ENCODE measurements at regions not wholly inside any gene's neighbourhood (a gene's known extent, or its start where the extent isn't known, plus 50 kb on each side); places are given as distances from the start of the nearest gene placed in this dataset.

DNA sequence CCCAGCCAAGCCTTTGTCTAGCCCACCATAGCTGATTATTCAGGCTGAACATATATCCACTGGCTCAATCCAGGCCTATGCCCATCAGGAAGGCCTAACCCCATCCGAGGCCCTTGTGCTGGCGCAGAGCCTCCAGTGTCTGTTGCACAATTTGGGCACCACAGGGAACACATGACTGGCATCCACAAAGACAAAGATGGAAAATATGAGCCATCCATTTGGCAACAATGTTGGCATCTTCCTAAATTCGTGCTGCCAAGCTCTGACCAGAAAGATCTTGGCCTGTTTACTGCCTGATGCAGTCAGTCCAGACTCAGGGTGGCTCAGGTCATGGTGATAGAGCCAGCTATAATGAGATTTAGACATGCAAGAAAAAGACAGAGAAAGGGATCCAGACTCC, 233.8 kb downstream of the PIK3R1 start:
- no peak overlapping the region for H3K4me3 ChIP-seq
- H3K9me3 ChIP-seq (ENCODE audit: low read depth, low read length) = no peaks in the 10 kb centered on the region
- no peaks in the 10 kb centered on the region for H3K36me3 ChIP-seq (ENCODE audit: insufficient read depth, low read length)
- no peak for DNase-seq (ENCODE audit: low read depth, low spot score)
- no peak overlapping the region for H3K27ac ChIP-seq
- H3K9ac ChIP-seq (ENCODE audit: insufficient read length) = no peak overlapping the region
- TF ChIP-seq FOXP2 (optimal IDR thresholded peaks at IDR 0.05; ENCODE audit: control extremely low read depth, extremely low read length, insufficient read depth) (no peak), EZH2 (IDR thresholded peaks at IDR 0.05) (no peak), POLR2AphosphoS5 (IDR thresholded peaks at IDR 0.05; ENCODE audit: borderline replicate concordance, low read depth, low read length) (no peak)

DNA sequence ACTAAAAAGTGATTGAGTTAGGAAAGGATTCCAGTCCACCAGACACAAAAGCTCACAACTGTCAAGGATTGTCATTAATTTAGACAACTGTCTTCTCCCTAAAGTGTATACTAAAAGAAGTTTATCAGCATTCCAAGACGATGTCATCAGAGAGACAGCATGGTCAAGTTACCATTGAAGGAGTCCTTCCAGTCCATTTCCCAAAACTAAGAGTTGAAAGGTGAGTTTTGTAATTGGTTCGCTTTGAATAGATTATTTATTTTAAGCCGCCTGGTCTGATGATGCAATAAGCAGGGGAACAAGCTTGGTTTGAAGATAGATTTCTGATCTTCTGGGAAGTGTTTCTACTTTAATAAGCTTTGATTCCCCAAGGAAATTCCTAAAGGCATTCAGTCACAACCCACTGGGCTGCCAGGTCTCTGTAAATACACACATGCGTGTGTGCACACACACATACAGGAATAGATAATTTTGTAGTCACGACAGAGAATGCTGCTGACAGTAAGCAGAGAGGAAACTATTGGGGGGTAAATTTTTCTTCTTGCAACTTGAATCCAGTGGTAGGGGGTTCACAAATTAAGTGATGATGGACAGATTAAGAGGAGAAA, 234.8 kb downstream of the PIK3R1 start:
- Histone ChIP-seq H3K9me3 (ENCODE audit: low read depth, low read length) (no peaks in the 10 kb centered on the region), H3K4me3 (no peak overlapping the region), H3K9ac (ENCODE audit: insufficient read length) (no peak overlapping the region), H3K27ac (no peak overlapping the region), H3K36me3 (ENCODE audit: insufficient read depth, low read length) (no peaks in the 10 kb centered on the region)
- no peak for TF ChIP-seq FOXP2 (optimal IDR thresholded peaks at IDR 0.05; ENCODE audit: control extremely low read depth, extremely low read length, insufficient read depth)
- TF ChIP-seq POLR2AphosphoS5 (IDR thresholded peaks at IDR 0.05; ENCODE audit: borderline replicate concordance, low read depth, low read length) = no peak
- no peak for TF ChIP-seq EZH2 (IDR thresholded peaks at IDR 0.05)
- no peak for DNase-seq (ENCODE audit: low read depth, low spot score)

DNA sequence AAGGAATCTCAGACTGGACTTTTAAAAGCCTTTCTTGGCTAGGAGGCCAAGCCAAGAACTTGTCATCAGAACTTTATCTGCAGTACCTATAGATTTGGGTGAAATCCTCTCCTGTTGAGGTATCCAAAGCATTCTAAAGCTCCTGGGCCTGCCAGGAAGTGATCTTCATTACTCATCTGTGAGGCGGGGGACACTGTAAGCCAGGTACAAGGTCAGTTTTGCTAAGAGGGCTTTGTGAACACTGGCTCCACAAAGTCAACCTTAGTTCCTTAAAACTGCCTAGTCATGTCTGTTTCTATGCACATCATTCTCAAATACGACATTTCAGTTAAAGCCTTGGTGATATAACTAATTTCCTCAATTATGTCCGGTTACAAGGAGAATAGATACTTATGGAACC, 236.7 kb downstream of the PIK3R1 start:
- H3K36me3 ChIP-seq (ENCODE audit: insufficient read depth, low read length) = no peaks in the 10 kb centered on the region
- H3K9me3 ChIP-seq (ENCODE audit: low read depth, low read length) = no peaks in the 10 kb centered on the region
- TF ChIP-seq POLR2AphosphoS5 (IDR thresholded peaks at IDR 0.05; ENCODE audit: borderline replicate concordance, low read depth, low read length) = no peak
- TF ChIP-seq EZH2 (IDR thresholded peaks at IDR 0.05) = no peak
- TF ChIP-seq FOXP2 (optimal IDR thresholded peaks at IDR 0.05; ENCODE audit: control extremely low read depth, extremely low read length, insufficient read depth) = no peak
- H3K27ac ChIP-seq = no peak overlapping the region
- DNase-seq (ENCODE audit: low read depth, low spot score) = no peak
- no peak overlapping the region for H3K9ac ChIP-seq (ENCODE audit: insufficient read length)
- H3K4me3 ChIP-seq = no peak overlapping the region

DNA sequence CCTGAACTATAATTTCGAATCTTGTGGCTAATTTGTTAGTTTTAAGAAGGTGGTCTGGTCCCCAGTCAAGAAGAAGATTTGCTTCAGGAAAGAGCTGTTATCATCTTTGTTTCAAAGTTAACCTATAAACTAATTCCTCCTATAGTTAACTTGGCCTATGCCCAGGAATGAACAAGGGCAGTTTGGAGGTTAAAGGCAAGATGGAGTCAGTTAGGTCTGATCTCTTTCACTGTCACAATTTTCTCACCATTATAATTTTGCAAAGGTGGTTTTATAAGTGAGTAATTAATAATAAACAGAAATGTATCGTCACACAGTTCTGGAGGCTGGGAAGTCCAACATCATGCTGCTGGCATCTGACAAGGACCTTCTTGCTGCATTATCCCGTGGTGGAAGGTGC, 238.6 kb downstream of the PIK3R1 start:
- Histone ChIP-seq H3K9ac (ENCODE audit: insufficient read length) (no peak overlapping the region), H3K9me3 (ENCODE audit: low read depth, low read length) (no peaks in the 10 kb centered on the region), H3K4me3 (no peak overlapping the region), H3K36me3 (ENCODE audit: insufficient read depth, low read length) (no peaks in the 10 kb centered on the region), H3K27ac (no peak overlapping the region)
- DNase-seq (ENCODE audit: low read depth, low spot score) = no peak
- no peak for TF ChIP-seq POLR2AphosphoS5 (IDR thresholded peaks at IDR 0.05; ENCODE audit: borderline replicate concordance, low read depth, low read length)

DNA sequence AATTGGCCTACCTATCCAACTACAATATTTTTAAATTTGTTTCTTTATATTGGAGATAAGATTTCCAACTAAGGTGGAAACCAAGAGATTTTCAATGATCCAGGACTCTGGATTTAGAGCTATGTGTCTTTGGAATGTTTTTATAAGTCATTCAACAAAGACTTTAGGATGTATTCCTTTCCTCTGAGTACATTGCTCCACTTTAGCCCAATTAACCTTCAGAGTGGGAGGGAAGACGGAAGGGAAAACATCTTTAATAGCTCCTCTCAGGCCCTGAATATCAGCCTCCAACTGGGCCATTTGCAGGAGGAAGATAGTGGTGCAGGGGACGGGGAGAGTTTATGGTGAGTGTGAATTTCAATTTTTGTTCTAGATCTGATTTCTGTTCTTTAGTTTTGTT, 239.2 kb downstream of the PIK3R1 start:
- DNase-seq (ENCODE audit: low read depth, low spot score) = no peak
- TF ChIP-seq EZH2 (IDR thresholded peaks at IDR 0.05) (no peak), FOXP2 (optimal IDR thresholded peaks at IDR 0.05; ENCODE audit: control extremely low read depth, extremely low read length, insufficient read depth) (no peak), POLR2AphosphoS5 (IDR thresholded peaks at IDR 0.05; ENCODE audit: borderline replicate concordance, low read depth, low read length) (no peak)
- H3K9me3 ChIP-seq (ENCODE audit: low read depth, low read length) = no peaks in the 10 kb centered on the region
- no peak overlapping the region for H3K9ac ChIP-seq (ENCODE audit: insufficient read length)
- no peak overlapping the region for H3K27ac ChIP-seq
- no peak overlapping the region for H3K4me3 ChIP-seq
- no peaks in the 10 kb centered on the region for H3K36me3 ChIP-seq (ENCODE audit: insufficient read depth, low read length)

DNA sequence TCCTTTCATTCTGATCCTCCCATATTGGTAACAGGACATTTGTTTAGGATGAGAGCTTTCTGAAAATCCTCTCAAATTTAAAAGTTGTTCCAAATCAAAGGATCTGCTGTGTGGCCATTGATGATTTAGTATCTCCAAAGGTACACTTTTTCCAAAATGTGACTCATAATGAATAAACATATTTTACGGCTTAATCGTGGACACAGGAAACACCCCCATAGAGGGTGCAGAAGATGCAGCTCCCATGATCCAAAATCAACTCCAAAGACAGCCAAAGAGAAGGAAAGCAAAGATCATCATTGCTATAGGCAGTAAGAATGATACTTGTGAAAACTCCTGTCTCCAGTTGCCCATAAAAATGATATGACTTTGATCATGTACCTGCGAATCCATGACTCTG, 239.7 kb downstream of the PIK3R1 start:
- TF ChIP-seq EZH2 (IDR thresholded peaks at IDR 0.05) (no peak), FOXP2 (optimal IDR thresholded peaks at IDR 0.05; ENCODE audit: control extremely low read depth, extremely low read length, insufficient read depth) (no peak), POLR2AphosphoS5 (IDR thresholded peaks at IDR 0.05; ENCODE audit: borderline replicate concordance, low read depth, low read length) (no peak)
- Histone ChIP-seq H3K36me3 (ENCODE audit: insufficient read depth, low read length) (no peaks in the 10 kb centered on the region), H3K9ac (ENCODE audit: insufficient read length) (no peak overlapping the region), H3K27ac (no peak overlapping the region), H3K4me3 (no peak overlapping the region), H3K9me3 (ENCODE audit: low read depth, low read length) (no peaks in the 10 kb centered on the region)
- DNase-seq (ENCODE audit: low read depth, low spot score) = no peak

DNA sequence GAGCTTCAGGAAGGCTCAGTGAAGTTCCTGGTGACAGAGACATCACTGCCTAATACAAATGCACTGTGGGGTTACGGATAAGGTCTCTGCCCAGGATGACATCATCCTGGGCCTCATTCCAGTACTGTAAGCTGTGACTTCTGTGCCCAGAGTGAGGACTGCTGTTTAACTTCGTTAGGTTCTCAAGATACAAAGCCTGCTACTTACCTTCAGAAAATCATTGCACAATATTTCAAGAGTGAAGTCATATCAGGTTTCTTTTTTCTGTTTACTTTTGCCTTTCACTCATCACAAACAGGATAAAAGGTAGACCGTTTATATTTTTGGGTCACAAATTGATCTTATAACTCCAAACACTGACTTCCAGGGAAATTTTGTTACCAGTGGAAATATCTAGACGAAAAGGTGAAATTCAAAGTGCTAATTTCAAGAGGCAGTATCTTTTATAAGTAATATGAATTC, 241.2 kb downstream of the PIK3R1 start:
- Histone ChIP-seq H3K9ac (ENCODE audit: insufficient read length) (no peak overlapping the region), H3K9me3 (ENCODE audit: low read depth, low read length) (no peaks in the 10 kb centered on the region), H3K36me3 (ENCODE audit: insufficient read depth, low read length) (no peaks in the 10 kb centered on the region), H3K4me3 (no peak overlapping the region), H3K27ac (no peak overlapping the region)
- DNase-seq (ENCODE audit: low read depth, low spot score) = no peak
- TF ChIP-seq EZH2 (IDR thresholded peaks at IDR 0.05) (no peak), FOXP2 (optimal IDR thresholded peaks at IDR 0.05; ENCODE audit: control extremely low read depth, extremely low read length, insufficient read depth) (no peak), POLR2AphosphoS5 (IDR thresholded peaks at IDR 0.05; ENCODE audit: borderline replicate concordance, low read depth, low read length) (no peak)

DNA sequence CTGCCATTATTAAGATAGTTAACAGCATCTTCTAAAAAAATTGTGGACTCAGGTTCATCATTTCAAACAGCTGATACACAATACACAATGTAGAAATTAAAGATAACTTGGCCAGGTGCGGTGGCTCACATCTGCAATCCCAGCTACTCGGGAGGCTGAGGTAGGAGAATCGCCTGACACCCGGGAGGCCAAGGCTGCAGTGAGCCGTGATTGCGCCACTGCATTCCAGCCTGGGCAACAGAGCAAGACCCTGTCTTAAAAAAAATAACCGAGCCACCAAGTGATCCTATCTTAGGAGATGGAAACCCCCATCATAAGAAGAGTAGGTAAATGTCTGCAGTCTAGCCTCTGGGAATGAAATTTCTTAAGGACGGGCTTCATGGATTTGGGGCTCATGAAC, 241.7 kb downstream of the PIK3R1 start:
- H3K27ac ChIP-seq = no peak overlapping the region
- no peak overlapping the region for H3K9ac ChIP-seq (ENCODE audit: insufficient read length)
- H3K36me3 ChIP-seq (ENCODE audit: insufficient read depth, low read length) = no peaks in the 10 kb centered on the region

DNA sequence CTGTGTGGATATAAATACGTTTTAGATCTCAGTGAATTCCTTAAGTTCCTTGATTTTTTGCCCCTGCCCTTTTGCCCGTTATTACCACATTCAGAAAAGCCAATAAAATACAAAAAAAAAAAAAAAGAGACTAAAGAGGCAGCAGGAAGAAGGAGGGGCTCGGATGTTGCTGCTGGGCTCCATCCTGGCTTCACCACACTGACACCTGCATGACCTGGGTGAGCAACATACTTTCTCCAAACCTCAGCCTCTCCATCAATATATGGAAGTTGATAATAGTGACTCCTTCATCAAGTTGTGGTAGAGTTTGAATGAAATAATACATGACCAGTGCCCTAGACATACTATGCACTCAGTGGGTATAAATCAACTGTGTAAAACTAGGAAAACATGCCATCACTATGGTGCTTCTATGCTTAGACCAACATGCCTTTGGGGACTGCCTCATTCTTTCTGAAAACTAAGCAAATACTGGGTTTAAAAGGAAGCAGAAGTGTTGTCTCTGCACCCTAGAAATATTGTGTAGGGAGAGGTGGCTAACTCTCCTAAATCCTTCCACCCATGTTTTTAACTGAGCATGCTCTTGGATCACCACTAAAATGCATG, 243.0 kb downstream of the PIK3R1 start:
- Histone ChIP-seq H3K4me3 (no peak overlapping the region), H3K9me3 (ENCODE audit: low read depth, low read length) (no peaks in the 10 kb centered on the region), H3K36me3 (ENCODE audit: insufficient read depth, low read length) (no peaks in the 10 kb centered on the region), H3K9ac (ENCODE audit: insufficient read length) (no peak overlapping the region), H3K27ac (no peak overlapping the region)
- no peak for DNase-seq (ENCODE audit: low read depth, low spot score)
- TF ChIP-seq POLR2AphosphoS5 (IDR thresholded peaks at IDR 0.05; ENCODE audit: borderline replicate concordance, low read depth, low read length) (no peak), EZH2 (IDR thresholded peaks at IDR 0.05) (no peak), FOXP2 (optimal IDR thresholded peaks at IDR 0.05; ENCODE audit: control extremely low read depth, extremely low read length, insufficient read depth) (no peak)

More for the DNA sequence above, 241.7 kb downstream of the PIK3R1 start:
- DNase-seq (ENCODE audit: low read depth, low spot score) = no peak
- no peak for TF ChIP-seq EZH2 (IDR thresholded peaks at IDR 0.05)
- no peak for TF ChIP-seq POLR2AphosphoS5 (IDR thresholded peaks at IDR 0.05; ENCODE audit: borderline replicate concordance, low read depth, low read length)
- no peak for TF ChIP-seq FOXP2 (optimal IDR thresholded peaks at IDR 0.05; ENCODE audit: control extremely low read depth, extremely low read length, insufficient read depth)
- Histone ChIP-seq H3K9me3 (ENCODE audit: low read depth, low read length) (no peaks in the 10 kb centered on the region), H3K4me3 (no peak overlapping the region)
